HG03442 (cell line): ENCODE measurements at regions not wholly inside any gene's neighbourhood (a gene's known extent, or its start where the extent isn't known, plus 50 kb on each side); places are given as distances from the start of the nearest gene placed in this dataset.
A peak's percentile ranks its signal among the peaks of the same experiment; 100 is the strongest.

ENCODE experiments used
- ATAC-seq: cut with Tn5 transposase; IDR thresholded peaks from one replicate; pipeline ENCODE4 v1.9.1; 2021; ENCODE audit warnings: mild to moderate bottlenecking, moderate library complexity; ENCODE audit not compliant: unreplicated experiment

- ATAC-seq: peak; percentile 32
These were observed 65.9 kb upstream of the AMZ2 start for GRCh38 chr17:68182011-68182306.

GRCh38 chr17:68182940-68183551, 64.8 kb upstream of the AMZ2 start:
- ATAC-seq: no peak

GRCh38 chr17:68184141-68184571, 63.7 kb upstream of the AMZ2 start:
- ATAC-seq: no peak

GRCh38 chr17:68184816-68185436, 62.9 kb upstream of the AMZ2 start:
- ATAC-seq: peak; percentile 59

- ATAC-seq: no peak
These were observed 62.0 kb upstream of the AMZ2 start for GRCh38 chr17:68185820-68186219.

GRCh38 chr17:68190495-68190894, 57.3 kb upstream of the AMZ2 start:
- ATAC-seq: no peak

GRCh38 chr17:68195667-68196393, 52.0 kb upstream of the AMZ2 start:
- ATAC-seq: no peak

GRCh38 chr17:68196394-68197090, 51.3 kb upstream of the AMZ2 start:
- no peak for ATAC-seq

- no peak for ATAC-seq
These were observed 50.5 kb upstream of the AMZ2 start for GRCh38 chr17:68197091-68197996.

GRCh38 chr17:68197997-68198930, 49.6 kb upstream of the AMZ2 start:
- ATAC-seq: no peak
